ENCODE measurements at regions not wholly inside any gene's neighbourhood (a gene's known extent, or its start where the extent isn't known, plus 50 kb on each side); places are given as distances from the start of the nearest gene placed in this dataset.
"Not testable (repeated sequence)": the region's sequence is repeated elsewhere in the genome, so short reads cannot be mapped to it uniquely, and the experiment has no call there.

GRCh38 chr4:150008546-150008945 lies 69.7 kb upstream of the DCLK2 start:
- Histone ChIP-seq H3K9me3 (ENCODE audit: control extremely low read depth in 1 of 5, control insufficient read depth in 4 of 5, insufficient read depth in 2 of 5, low read depth in 1 of 5, low read length in 4 of 5) (no peaks in the 10 kb centered on the region), H3K4me1 (ENCODE audit: control extremely low read depth in 1 of 4, control insufficient read depth in 4 of 4, insufficient read depth in 4 of 4, low read length in 3 of 4) (peaks cover 0 to 4% (median 0%) of the 10 kb centered on the region in 4 experiments), H3K27me3 (replicated peaks in 2 of 5; ENCODE audit: control insufficient read depth in 4 of 5, insufficient read depth in 5 of 5, low read length in 4 of 5) (peaks cover 0 to 2% (median 0%) of the 10 kb centered on the region in 5 experiments), H3K4me3 (ENCODE audit: control insufficient read depth in 1 of 7, extremely low read depth in 1 of 7, insufficient read depth in 4 of 7, low read depth in 2 of 7, low read length in 6 of 7) (no peak overlapping the region), H3K36me3 (ENCODE audit: control insufficient read depth in 4 of 4, insufficient read depth in 4 of 4, low read length in 3 of 4) (no peaks in the 10 kb centered on the region), H3K27ac (ENCODE audit: insufficient read depth in 1 of 2, low read depth in 1 of 2, low read length in 2 of 2, poor library complexity in 1 of 2, severe bottlenecking in 2 of 2) (no peak overlapping the region)
- CTCF ChIA-PET, result interaction anchor here (0.7 to 9.3 kb wide), 6 partner anchors 17 to 561 kb away, joined by 3 to 48 read pairs (median 4); no protein-coding TSS in a partner anchor
- no peak for DNase-seq
- POLR2A ChIA-PET, result no interaction called here
- 33% methylated on average over 1 of the region's 2 CpGs for WGBS (ENCODE audit: insufficient coverage)

DNA sequence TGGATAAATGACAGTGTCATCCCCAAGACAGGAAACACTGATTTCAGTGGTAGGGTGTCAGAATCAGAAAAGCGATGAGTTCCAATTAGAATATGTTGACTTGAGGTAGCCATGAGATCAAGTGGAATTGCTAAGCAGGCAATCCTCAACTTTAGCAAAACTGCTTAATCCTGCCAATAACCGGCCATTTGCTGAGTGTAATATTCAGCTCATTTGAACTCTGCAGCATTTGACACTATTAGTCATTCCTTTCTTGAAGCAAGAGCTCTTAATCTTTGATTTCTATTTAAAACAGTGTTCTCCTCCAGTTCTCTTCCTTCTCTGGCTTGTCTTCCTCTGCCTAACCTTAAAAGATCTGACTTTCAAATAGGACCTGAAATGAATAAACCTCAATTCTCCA lies 68.7 kb upstream of the DCLK2 start:
- Histone ChIP-seq H3K27me3 (replicated peaks in 2 of 5; ENCODE audit: control insufficient read depth in 4 of 5, insufficient read depth in 5 of 5, low read length in 4 of 5) (peaks cover 0 to 2% (median 0%) of the 10 kb centered on the region in 5 experiments), H3K36me3 (ENCODE audit: control insufficient read depth in 4 of 4, insufficient read depth in 4 of 4, low read length in 3 of 4) (no peaks in the 10 kb centered on the region), H3K9me3 (ENCODE audit: control extremely low read depth in 1 of 5, control insufficient read depth in 4 of 5, insufficient read depth in 2 of 5, low read depth in 1 of 5, low read length in 4 of 5) (no peaks in the 10 kb centered on the region), H3K4me1 (ENCODE audit: control extremely low read depth in 1 of 4, control insufficient read depth in 4 of 4, insufficient read depth in 4 of 4, low read length in 3 of 4) (peaks cover 0 to 4% (median 0%) of the 10 kb centered on the region in 4 experiments), H3K4me3 (ENCODE audit: control insufficient read depth in 1 of 7, extremely low read depth in 1 of 7, insufficient read depth in 4 of 7, low read depth in 2 of 7, low read length in 6 of 7) (no peak overlapping the region), H3K27ac (ENCODE audit: insufficient read depth in 1 of 2, low read depth in 1 of 2, low read length in 2 of 2, poor library complexity in 1 of 2, severe bottlenecking in 2 of 2) (no peak overlapping the region)
- 100% methylated on average over 2 of the region's 2 CpGs for WGBS (ENCODE audit: insufficient coverage)
- POLR2A ChIA-PET, result no interaction called here
- no peak for DNase-seq
- CTCF ChIA-PET, result interaction anchor here (0.9 to 9.3 kb wide), 7 partner anchors 12 to 234 kb away, joined by 3 to 48 read pairs (median 5); no protein-coding TSS in a partner anchor

- peaks cover 0 to 2% (median 0%) of the 10 kb centered on the region in 5 experiments for H3K27me3 ChIP-seq (replicated peaks in 2 of 5; ENCODE audit: control insufficient read depth in 4 of 5, insufficient read depth in 5 of 5, low read length in 4 of 5)
- H3K4me1 ChIP-seq (ENCODE audit: control extremely low read depth in 1 of 4, control insufficient read depth in 4 of 4, insufficient read depth in 4 of 4, low read length in 3 of 4), result peaks cover 0 to 2% (median 0%) of the 10 kb centered on the region in 4 experiments
- H3K9me3 ChIP-seq (ENCODE audit: control extremely low read depth in 1 of 5, control insufficient read depth in 4 of 5, insufficient read depth in 2 of 5, low read depth in 1 of 5, low read length in 4 of 5), result no peaks in the 10 kb centered on the region
- H3K4me3 ChIP-seq (ENCODE audit: control insufficient read depth in 1 of 7, extremely low read depth in 1 of 7, insufficient read depth in 4 of 7, low read depth in 2 of 7, low read length in 6 of 7), result no peak overlapping the region
- POLR2A ChIA-PET, result no interaction called here
- WGBS (ENCODE audit: insufficient coverage), result 52% methylated on average over 5 of the region's 6 CpGs
- peak; percentile 44 to 62 (median 50) for DNase-seq
- no peak overlapping the region for H3K27ac ChIP-seq (ENCODE audit: insufficient read depth in 1 of 2, low read depth in 1 of 2, low read length in 2 of 2, poor library complexity in 1 of 2, severe bottlenecking in 2 of 2)
- H3K36me3 ChIP-seq (ENCODE audit: control insufficient read depth in 4 of 4, insufficient read depth in 4 of 4, low read length in 3 of 4), result no peaks in the 10 kb centered on the region
- CTCF ChIA-PET, result interaction anchor here (0.7 to 9.3 kb wide), 9 partner anchors 11 to 233 kb away, joined by 3 to 48 read pairs (median 4); partner anchors contain the start of gene DCLK2
These were observed 67.6 kb upstream of the DCLK2 start for GRCh38 chr4:150010525-150011126.

- no peak for DNase-seq
- H3K4me3 ChIP-seq (ENCODE audit: control insufficient read depth in 1 of 7, extremely low read depth in 1 of 7, insufficient read depth in 4 of 7, low read depth in 2 of 7, low read length in 6 of 7), result no peak overlapping the region
- POLR2A ChIA-PET, result no interaction called here
- no peaks in the 10 kb centered on the region for H3K36me3 ChIP-seq (ENCODE audit: control insufficient read depth in 4 of 4, insufficient read depth in 4 of 4, low read length in 3 of 4)
- H3K27me3 ChIP-seq (replicated peaks in 2 of 5; ENCODE audit: control insufficient read depth in 4 of 5, insufficient read depth in 5 of 5, low read length in 4 of 5), result no peaks in the 10 kb centered on the region
- H3K4me1 ChIP-seq (ENCODE audit: control extremely low read depth in 1 of 4, control insufficient read depth in 4 of 4, insufficient read depth in 4 of 4, low read length in 3 of 4), result no peaks in the 10 kb centered on the region
- H3K9me3 ChIP-seq (ENCODE audit: control extremely low read depth in 1 of 5, control insufficient read depth in 4 of 5, insufficient read depth in 2 of 5, low read depth in 1 of 5, low read length in 4 of 5), result no peaks in the 10 kb centered on the region
- CTCF ChIA-PET, result interaction anchor here (0.6 to 5.1 kb wide), 4 partner anchors 8 to 230 kb away, joined by 3 to 38 read pairs (median 4); no protein-coding TSS in a partner anchor
- 100% methylated on average over 2 of the region's 3 CpGs for WGBS (ENCODE audit: insufficient coverage)
- H3K27ac ChIP-seq (ENCODE audit: insufficient read depth in 1 of 2, low read depth in 1 of 2, low read length in 2 of 2, poor library complexity in 1 of 2, severe bottlenecking in 2 of 2), result no peak overlapping the region
These were observed 65.3 kb upstream of the DCLK2 start for GRCh38 chr4:150012851-150013360.

- H3K36me3 ChIP-seq (ENCODE audit: control insufficient read depth in 4 of 4, insufficient read depth in 4 of 4, low read length in 3 of 4); H3K27me3 ChIP-seq (replicated peaks in 2 of 5; ENCODE audit: control insufficient read depth in 4 of 5, insufficient read depth in 5 of 5, low read length in 4 of 5); H3K4me3 ChIP-seq (ENCODE audit: control insufficient read depth in 1 of 7, extremely low read depth in 1 of 7, insufficient read depth in 4 of 7, low read depth in 2 of 7, low read length in 6 of 7); H3K9me3 ChIP-seq (ENCODE audit: control extremely low read depth in 1 of 5, control insufficient read depth in 4 of 5, insufficient read depth in 2 of 5, low read depth in 1 of 5, low read length in 4 of 5); H3K4me1 ChIP-seq (ENCODE audit: control extremely low read depth in 1 of 4, control insufficient read depth in 4 of 4, insufficient read depth in 4 of 4, low read length in 3 of 4); H3K27ac ChIP-seq (ENCODE audit: insufficient read depth in 1 of 2, low read depth in 1 of 2, low read length in 2 of 2, poor library complexity in 1 of 2, severe bottlenecking in 2 of 2); POLR2A ChIA-PET; DNase-seq; CTCF ChIA-PET: not testable (repeated sequence)
These were observed 62.3 kb upstream of the DCLK2 start for GRCh38 chr4:150015910-150016309.

GRCh38 chr4:150016621-150017020 lies 61.6 kb upstream of the DCLK2 start:
- H3K36me3 ChIP-seq (ENCODE audit: control insufficient read depth in 4 of 4, insufficient read depth in 4 of 4, low read length in 3 of 4); H3K9me3 ChIP-seq (ENCODE audit: control extremely low read depth in 1 of 5, control insufficient read depth in 4 of 5, insufficient read depth in 2 of 5, low read depth in 1 of 5, low read length in 4 of 5); H3K27me3 ChIP-seq (replicated peaks in 2 of 5; ENCODE audit: control insufficient read depth in 4 of 5, insufficient read depth in 5 of 5, low read length in 4 of 5); H3K4me3 ChIP-seq (ENCODE audit: control insufficient read depth in 1 of 7, extremely low read depth in 1 of 7, insufficient read depth in 4 of 7, low read depth in 2 of 7, low read length in 6 of 7); H3K4me1 ChIP-seq (ENCODE audit: control extremely low read depth in 1 of 4, control insufficient read depth in 4 of 4, insufficient read depth in 4 of 4, low read length in 3 of 4); H3K27ac ChIP-seq (ENCODE audit: insufficient read depth in 1 of 2, low read depth in 1 of 2, low read length in 2 of 2, poor library complexity in 1 of 2, severe bottlenecking in 2 of 2); CTCF ChIA-PET; POLR2A ChIA-PET: not testable (repeated sequence)
- 100% methylated on average over 1 of the region's 1 CpG for WGBS (ENCODE audit: insufficient coverage)
- DNase-seq, result peak in 2 of 3 donors; percentile 55 to 65

DNA sequence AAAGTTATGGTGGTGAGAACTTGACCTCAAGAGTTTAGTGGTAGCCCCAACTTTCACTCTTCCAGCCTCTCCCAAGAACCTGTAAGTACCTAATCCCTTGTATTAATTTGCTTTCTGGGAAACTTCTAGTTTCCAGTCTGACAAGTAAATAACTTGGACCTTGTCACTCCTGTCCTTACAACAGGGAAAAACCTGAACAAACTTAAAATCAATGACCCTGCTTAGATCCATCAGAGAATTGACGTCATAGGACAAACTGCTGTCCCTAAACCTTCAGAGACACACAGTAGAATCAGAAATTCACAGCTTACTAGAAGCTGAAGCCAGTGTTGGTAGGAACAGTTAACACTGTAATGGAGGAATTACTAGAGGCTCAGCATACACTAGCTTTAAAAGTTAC lies 60.0 kb upstream of the DCLK2 start:
- POLR2A ChIA-PET, result no interaction called here
- CTCF ChIA-PET, result interaction anchor here (1.0 kb wide), 1 partner anchor 12 kb away, joined by 3 read pairs; no protein-coding TSS in a partner anchor
- Histone ChIP-seq H3K36me3 (ENCODE audit: control insufficient read depth in 4 of 4, insufficient read depth in 4 of 4, low read length in 3 of 4) (no peaks in the 10 kb centered on the region), H3K4me1 (ENCODE audit: control extremely low read depth in 1 of 4, control insufficient read depth in 4 of 4, insufficient read depth in 4 of 4, low read length in 3 of 4) (no peaks in the 10 kb centered on the region), H3K27ac (ENCODE audit: insufficient read depth in 1 of 2, low read depth in 1 of 2, low read length in 2 of 2, poor library complexity in 1 of 2, severe bottlenecking in 2 of 2) (no peak overlapping the region), H3K9me3 (ENCODE audit: control extremely low read depth in 1 of 5, control insufficient read depth in 4 of 5, insufficient read depth in 2 of 5, low read depth in 1 of 5, low read length in 4 of 5) (no peaks in the 10 kb centered on the region), H3K4me3 (ENCODE audit: control insufficient read depth in 1 of 7, extremely low read depth in 1 of 7, insufficient read depth in 4 of 7, low read depth in 2 of 7, low read length in 6 of 7) (no peak overlapping the region), H3K27me3 (replicated peaks in 2 of 5; ENCODE audit: control insufficient read depth in 4 of 5, insufficient read depth in 5 of 5, low read length in 4 of 5) (no peaks in the 10 kb centered on the region)
- WGBS (ENCODE audit: insufficient coverage), result no CpG with 5 or more reads among the region's 1 CpG
- no peak for DNase-seq

Data from common myeloid progenitor, CD34-positive (primary cell).